HEK293T (cell line): ENCODE measurements at regions not wholly inside any gene's neighbourhood (a gene's known extent, or its start where the extent isn't known, plus 50 kb on each side); places are given as distances from the start of the nearest gene placed in this dataset.

ENCODE experiments used
- ELF4 ChIP-seq: fragments of 450-650 bp; IDR thresholded peaks from 2 replicates; pipeline ENCODE4 v1.6.1; 2017; ENCODE audit warnings: antibody characterized with exemption
- FOXM1 ChIP-seq: fragments of 450-650 bp; IDR thresholded peaks from 2 replicates; pipeline ENCODE4 v1.6.1; 2017; ENCODE audit warnings: mild to moderate bottlenecking, borderline replicate concordance
- L3MBTL2 ChIP-seq: fragments of 450-650 bp; conservative IDR thresholded peaks from 2 replicates; pipeline ENCODE4 v1.6.1; 2016; ENCODE audit warnings: mild to moderate bottlenecking
- LEF1 ChIP-seq: fragments of 450-650 bp; IDR thresholded peaks from 2 replicates; pipeline ENCODE4 v1.6.1; 2017; ENCODE audit warnings: mild to moderate bottlenecking, borderline replicate concordance
- SP1 ChIP-seq: fragments of 450-650 bp; IDR thresholded peaks from 2 replicates; pipeline ENCODE4 v1.6.1; 2017
- SUZ12 ChIP-seq: fragments of 450-650 bp; IDR thresholded peaks from 2 replicates; pipeline ENCODE4 v1.6.1; 2016; ENCODE audit warnings: mild to moderate bottlenecking
- TARDBP ChIP-seq: fragments of 450-650 bp; IDR thresholded peaks from 2 replicates; pipeline ENCODE4 v1.6.1; 2016

GRCh38 chr7:131221061-131221460 is 106.6 kb upstream of the MKLN1 start:
- TF ChIP-seq TARDBP, result no peak
- TF ChIP-seq L3MBTL2, result no peak
- no peak for TF ChIP-seq SUZ12
- no peak for TF ChIP-seq SP1
- TF ChIP-seq LEF1, result no peak
- TF ChIP-seq ELF4, result no peak
- no peak for TF ChIP-seq FOXM1
